Heart left ventricle (tissue), 16 donors: ENCODE measurements at regions not wholly inside any gene's neighbourhood (a gene's known extent, or its start where the extent isn't known, plus 50 kb on each side); places are given as distances from the start of the nearest gene placed in this dataset.

ENCODE experiments used
- ATAC-seq, 4 donors: fragments of 200-7000 bp; cut with Tn5 transposase; one replicate each; pipeline ENCODE4 v1.9.1; 2020 to 2022; ENCODE audit warnings: moderate library complexity in 4 of 4, mild to moderate bottlenecking in 3 of 4, moderate number of reproducible peaks in 1 of 4
- DNase-seq, 5 donors: peaks; one replicate each; pipeline ENCODE4 v3.0.0-alpha.2; 2020
- H3K27ac ChIP-seq, 12 donors: fragments of 200-600 bp; sonication (generic) in 4 of 12; one replicate each; pipeline versions ENCODE4 v1.5.0 to v1.8.0; 2016 to 2022; ENCODE audit warnings: mild to moderate bottlenecking in 2 of 12
- H3K27me3 ChIP-seq, 9 donors: fragments of 200-600 bp; sonication (generic) in 2 of 9; one replicate each; pipeline versions ENCODE4 v1.5.1 to v1.8.0; 2016 to 2022; ENCODE audit warnings: mild to moderate bottlenecking in 3 of 9
- H3K36me3 ChIP-seq, 9 donors: fragments of 200-600 bp; sonication (generic) in 2 of 9; one replicate each; pipeline versions ENCODE4 v1.5.0 to v1.8.0; 2018 to 2022; ENCODE audit warnings: mild to moderate bottlenecking in 2 of 9
- H3K4me1 ChIP-seq, 12 donors: fragments of 200-600 bp; sonication (generic) in 4 of 12; one replicate each; pipeline versions ENCODE4 v1.5.0 to v1.8.0; 2016 to 2022; ENCODE audit warnings: mild to moderate bottlenecking in 3 of 12
- H3K4me3 ChIP-seq, 12 donors: fragments of 200-600 bp; sonication (generic) in 4 of 12; one replicate each; pipeline versions ENCODE4 v1.5.0 to v1.8.0; 2017 to 2022; ENCODE audit warnings: mild to moderate bottlenecking in 9 of 12, moderate library complexity in 4 of 12
- H3K9me3 ChIP-seq, 12 donors: fragments of 200-600 bp; sonication (generic) in 4 of 12; one replicate each; pipeline versions ENCODE4 v1.5.0 to v1.8.0; 2016 to 2022; ENCODE audit warnings: mild to moderate bottlenecking in 1 of 12
- CTCF ChIP-seq, 12 donors: fragments of 200-600 bp; sonication (generic) in 4 of 12; IDR thresholded peaks; one replicate each; pipeline versions ENCODE4 v1.5.0 to v1.8.0; 2018 to 2022; ENCODE audit warnings: antibody characterized with exemption in 12 of 12, mild to moderate bottlenecking in 5 of 12
- POLR2A ChIP-seq, 2 donors: fragments of 450-650 bp; IDR thresholded peaks; one replicate each; pipeline ENCODE4 v1.6.1; 2017; ENCODE audit warnings: antibody characterized with exemption in 2 of 2, mild to moderate bottlenecking in 2 of 2, moderate library complexity in 2 of 2
- WGBS, 4 donors: extraction: QIAGEN DNeasy Blood & Tissue Kit in 2 of 4; methylation state at CpG; one replicate each; pipeline versions ENCODE4 v1.1.5 to v1.1.7; 2013 to 2018; 5-methylcytosine and 5-hydroxymethylcytosine counted together
- intact Hi-C, 10 donors: fragments of 100-400 bp; cut with DNase I; formaldehyde crosslinking; loops; one replicate each; pipeline versions ENCODE4 v1.11.1 to v1.14.2; 2022
- donor health status: ischemic (EF 13 %, LVEDD 7.1; RV severe dilation, severe dysfunction).
- donor health status: healthy with polysubstance abuse.
- donor health status: DM: no; HTN: yes; CAD: no.
- donor health status: DM: no; HTN: no; CAD: no.
- donor health status: ischemic (EF 25% LVEDD 6.9; RV normal size, moderate dysfunction).
- donor health status: ischemic (EF 25% LVEDD 5.7; RV mildly dilated, moderate dysfunction).
- donor health status: healthy.
- donor health status: DM: yes; HTN: yes; CAD: no.
- donor health status: ischemic (EF 35%, LVEDD 5.7; RV mildly dilated, moderate dysfunction).
- donor health status: nonischemic (EF 11% LVEDD 7.7; RV severe dilation, severe dysfunction).
- donor health status: DM: yes; HTN: yes; CAD: no.
- donor health status: PGD.
- donor health status: ischemic (EF 29% LVEDD 5.4; RV normal size, mild dysfunction).
- donor health status: nonischemic (EF 23%, LVEDD 6.1; RV moderate dilation, normal function).

- no peak for ATAC-seq
- intact Hi-C loops: no loop called here
- 87 to 92% (median 89%) methylated on average over 2 of the region's 2 CpGs for WGBS, 4 donors
- Histone ChIP-seq H3K36me3 (no peaks in the 10 kb centered on the region), H3K4me1 (peaks cover 0 to 22% (median 0%) of the 10 kb centered on the region in 12 donors), H3K4me3 (no peak overlapping the region), H3K9me3 (no peaks in the 10 kb centered on the region), H3K27me3 (peaks cover 0 to 2% (median 0%) of the 10 kb centered on the region in 9 donors), H3K27ac (no peak overlapping the region)
- no peak for DNase-seq
- TF ChIP-seq POLR2A (IDR thresholded peaks at IDR 0.05) (no peak), CTCF (IDR thresholded peaks at IDR 0.05) (no peak)
Measured at GRCh38 chr12:28991626-28992025, 157.5 kb upstream of the FAR2 start.

GRCh38 chr12:28993720-28994119, 155.4 kb upstream of the FAR2 start:
- ATAC-seq: no peak
- DNase-seq: no peak
- Histone ChIP-seq H3K27me3 (no peaks in the 10 kb centered on the region), H3K4me1 (peaks cover 0 to 7% (median 0%) of the 10 kb centered on the region in 12 donors), H3K27ac (no peak overlapping the region), H3K4me3 (no peak overlapping the region), H3K36me3 (no peaks in the 10 kb centered on the region), H3K9me3 (no peaks in the 10 kb centered on the region)
- intact Hi-C loops: no loop called here
- 62 to 75% (median 71%) methylated on average over 5 of the region's 5 CpGs for WGBS, 4 donors
- no peak for TF ChIP-seq POLR2A (IDR thresholded peaks at IDR 0.05)

- peaks cover 0 to 5% (median 0%) of the 10 kb centered on the region in 12 donors for H3K4me1 ChIP-seq
- ATAC-seq (no peak), DNase-seq (no peak)
- no peaks in the 10 kb centered on the region for H3K27me3 ChIP-seq
- intact Hi-C loops: no loop called here
- no peaks in the 10 kb centered on the region for H3K9me3 ChIP-seq
- H3K36me3 ChIP-seq: no peaks in the 10 kb centered on the region
- H3K27ac ChIP-seq: no peak overlapping the region
- 55 to 65% (median 63%) methylated on average over 3 of the region's 3 CpGs for WGBS, 4 donors
- TF ChIP-seq CTCF (IDR thresholded peaks at IDR 0.05): no peak
- no peak for TF ChIP-seq POLR2A (IDR thresholded peaks at IDR 0.05)
- H3K4me3 ChIP-seq: no peak overlapping the region
Measured at GRCh38 chr12:28994179-28994715, 154.8 kb upstream of the FAR2 start.

GRCh38 chr12:28996688-28997087, 152.4 kb upstream of the FAR2 start:
- Histone ChIP-seq H3K36me3 (no peaks in the 10 kb centered on the region), H3K27me3 (no peaks in the 10 kb centered on the region), H3K4me1 (peaks cover 0 to 5% (median 0%) of the 10 kb centered on the region in 12 donors), H3K27ac (no peak overlapping the region), H3K4me3 (no peak overlapping the region), H3K9me3 (no peaks in the 10 kb centered on the region)
- no peak for DNase-seq
- WGBS, 4 donors: 89 to 96% (median 94%) methylated on average over 5 of the region's 5 CpGs
- intact Hi-C loops: loop anchor here in 1 of 10 donors (5.0 kb wide), 1 partner anchor 124 kb away; no protein-coding TSS in a partner anchor
- no peak for TF ChIP-seq POLR2A (IDR thresholded peaks at IDR 0.05)
- no peak for TF ChIP-seq CTCF (IDR thresholded peaks at IDR 0.05)
- no peak for ATAC-seq

DNA sequence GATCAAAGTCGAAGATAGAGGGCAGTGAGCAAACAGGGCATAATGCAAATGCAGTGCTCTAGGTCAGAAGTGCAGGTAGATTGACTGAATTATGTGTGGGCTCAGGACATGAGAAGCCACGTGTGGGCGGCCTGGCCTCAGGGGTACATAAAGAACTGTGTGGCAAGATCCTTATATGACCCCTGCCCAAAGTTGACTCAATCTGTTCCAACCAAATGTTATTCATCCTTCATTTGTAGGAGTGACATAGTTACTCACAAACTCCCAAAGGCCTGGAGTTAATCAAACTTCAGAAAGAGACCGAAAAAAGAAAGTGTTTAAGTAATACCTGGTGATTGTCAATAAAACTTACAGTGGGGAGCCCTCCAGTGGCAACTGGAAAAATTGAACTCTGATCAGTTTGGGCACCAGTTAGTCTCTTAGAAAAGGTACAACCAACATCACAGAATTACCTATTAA, 150.4 kb upstream of the FAR2 start:
- H3K4me3 ChIP-seq: no peak overlapping the region
- H3K27me3 ChIP-seq: no peaks in the 10 kb centered on the region
- peaks cover 0 to 5% (median 0%) of the 10 kb centered on the region in 12 donors for H3K4me1 ChIP-seq
- no peaks in the 10 kb centered on the region for H3K9me3 ChIP-seq
- no peaks in the 10 kb centered on the region for H3K36me3 ChIP-seq
- ATAC-seq: peak in 1 of 4 donors; percentile 33
- DNase-seq: no peak
- 71 to 74% (median 73%) methylated on average over 4 of the region's 4 CpGs for WGBS, 4 donors
- TF ChIP-seq POLR2A (IDR thresholded peaks at IDR 0.05): no peak
- TF ChIP-seq CTCF (IDR thresholded peaks at IDR 0.05): peak; percentile 13 to 66 (median 45)
- no peak overlapping the region for H3K27ac ChIP-seq
- intact Hi-C loops: loop anchor here in 1 of 10 donors (5.0 kb wide), 1 partner anchor 126 kb away; no protein-coding TSS in a partner anchor
